ENCODE measurements at regions not wholly inside any gene's neighbourhood (a gene's known extent, or its start where the extent isn't known, plus 50 kb on each side); places are given as distances from the start of the nearest gene placed in this dataset.

GRCh38 chr2:105617631-105618350 is 126.9 kb upstream of the NCK2 start:
- no peak for DNase-seq

GRCh38 chr2:105615305-105615704 is 129.4 kb upstream of the NCK2 start:
- no peak for DNase-seq

DNA sequence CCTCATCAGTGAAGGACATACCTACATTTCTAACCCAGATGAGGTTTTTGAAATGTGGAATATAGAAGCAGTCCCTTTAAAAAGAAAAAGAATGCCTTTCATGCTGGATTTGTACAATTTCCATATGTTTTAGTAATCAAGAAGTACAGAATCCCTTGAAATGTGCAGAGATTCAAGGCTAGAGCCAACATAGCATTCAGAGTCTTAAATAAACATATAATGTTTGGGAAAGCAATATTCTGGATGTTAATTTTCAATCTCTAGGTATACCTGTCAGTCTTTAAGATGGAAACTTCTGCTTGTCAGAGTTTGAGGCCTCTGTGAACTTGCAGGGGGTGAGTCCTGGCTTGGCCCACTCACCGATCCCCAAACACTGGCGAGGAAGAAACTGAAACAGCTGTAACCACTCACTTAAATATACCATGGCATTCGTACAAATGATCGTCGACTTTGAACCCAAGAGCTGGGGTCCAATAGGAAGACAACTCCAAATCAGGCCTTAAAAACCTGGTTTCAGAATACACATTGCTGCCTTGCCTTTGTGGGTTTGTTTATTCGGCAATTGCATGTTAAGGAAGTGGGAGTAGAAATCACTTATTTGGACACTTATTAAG is 132.8 kb upstream of the NCK2 start:
- no peak for DNase-seq

DNA sequence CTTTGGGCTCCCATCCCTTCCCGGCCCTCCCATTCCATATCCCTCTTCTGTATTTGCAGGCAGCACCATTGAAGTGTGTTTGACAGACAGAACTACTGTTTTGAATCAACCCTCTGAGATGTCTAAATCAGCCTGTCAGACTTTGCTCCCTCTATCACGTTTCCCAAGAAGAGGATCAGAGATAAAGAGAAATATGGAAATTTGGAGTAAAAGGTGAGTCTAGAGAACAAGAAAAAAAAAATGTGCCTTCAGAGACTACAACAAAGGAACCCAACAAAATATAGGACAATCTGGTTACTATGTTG is 133.4 kb upstream of the NCK2 start:
- DNase-seq, result no peak

DNA sequence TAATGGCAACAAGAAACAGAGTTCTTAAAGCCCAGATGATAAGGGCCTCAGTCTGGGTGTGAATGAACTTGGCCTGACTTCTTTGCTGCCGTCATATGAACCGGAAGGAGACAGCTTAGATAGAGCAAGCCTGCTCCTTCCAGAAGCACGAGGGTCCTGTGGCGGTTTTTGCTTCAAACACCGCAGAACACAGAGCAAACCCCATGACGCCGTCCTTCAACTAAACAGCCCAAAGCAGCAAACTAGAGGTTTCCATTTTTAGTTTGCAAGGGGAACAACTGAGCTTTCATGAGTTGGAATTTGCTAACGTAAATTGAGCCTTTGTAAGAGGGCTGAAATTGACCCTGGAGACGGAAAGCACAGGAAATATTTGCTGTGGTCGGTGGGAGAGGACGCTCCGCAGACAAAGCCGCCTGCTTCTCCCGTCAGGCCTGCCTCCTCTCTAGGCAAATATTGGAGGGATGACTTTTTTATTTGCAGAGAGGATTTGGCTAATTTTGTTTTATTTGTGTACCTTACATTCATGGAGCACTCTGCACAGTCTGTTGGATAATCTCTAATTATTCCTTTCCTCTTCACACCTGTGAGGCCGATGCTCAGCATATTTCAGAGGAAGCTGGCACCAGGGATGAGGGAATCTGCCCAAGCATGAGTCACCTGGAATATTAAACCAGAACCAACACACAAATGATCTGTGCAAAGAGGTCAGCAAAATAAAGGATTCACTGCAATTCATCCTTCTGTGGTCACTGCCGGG is 134.0 kb upstream of the NCK2 start:
- no peak for DNase-seq

DNA sequence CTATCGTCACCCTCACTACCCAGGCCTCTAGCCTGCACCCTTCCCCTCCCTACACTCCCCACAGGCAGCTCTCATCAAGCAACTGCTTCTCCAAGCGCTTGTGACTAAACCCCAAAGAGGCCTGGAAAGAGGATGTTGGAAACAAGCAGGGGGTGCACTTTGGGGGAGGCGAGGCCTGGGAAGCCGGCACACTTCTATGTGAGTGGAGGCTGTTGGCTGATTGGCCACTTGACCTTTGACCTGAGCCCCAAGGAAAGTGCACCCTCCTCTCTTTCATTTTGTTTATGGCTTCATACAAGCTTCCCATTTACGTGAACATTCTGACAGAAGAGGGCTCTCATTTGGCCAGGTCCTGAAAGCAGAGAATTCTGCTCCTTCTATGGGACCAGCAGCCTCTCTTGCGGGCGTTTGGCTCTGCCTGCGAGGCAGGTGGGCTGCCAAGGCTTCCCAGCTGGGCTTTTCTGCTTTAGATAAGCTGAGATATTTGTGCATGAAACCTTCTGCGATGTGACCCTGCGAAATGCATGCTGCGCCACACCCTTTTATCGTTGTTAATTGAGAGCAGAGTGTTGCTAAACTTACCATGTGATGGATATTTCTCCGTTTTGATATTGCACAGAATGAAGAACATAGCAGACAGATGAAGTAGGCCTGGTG is 134.8 kb upstream of the NCK2 start:
- DNase-seq, result no peak

- no peak for DNase-seq
Measured at GRCh38 chr2:105607920-105608504, 136.7 kb upstream of the NCK2 start.

DNA sequence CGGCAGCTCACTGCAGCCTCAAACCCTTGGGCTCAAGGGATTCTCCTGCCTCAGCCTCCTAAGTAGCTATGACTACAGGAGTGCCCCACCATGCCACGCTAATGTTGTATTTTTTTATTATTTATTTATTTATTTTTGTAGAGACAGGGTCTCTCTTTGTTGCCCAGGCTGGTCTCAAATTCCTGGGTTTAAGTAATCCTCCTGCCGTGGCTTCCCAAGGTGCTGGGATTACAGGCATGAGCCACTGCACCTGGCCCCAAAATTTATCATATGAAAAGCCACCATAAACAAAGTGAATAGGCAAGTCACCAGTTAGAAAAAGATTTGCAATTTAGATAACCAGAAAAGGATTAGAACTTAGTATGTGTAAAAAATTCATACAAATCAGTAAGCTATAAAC is 138.6 kb upstream of the NCK2 start:
- DNase-seq, result no peak

- DNase-seq, result no peak
Measured at GRCh38 chr2:105604938-105605337, 139.8 kb upstream of the NCK2 start.

DNA sequence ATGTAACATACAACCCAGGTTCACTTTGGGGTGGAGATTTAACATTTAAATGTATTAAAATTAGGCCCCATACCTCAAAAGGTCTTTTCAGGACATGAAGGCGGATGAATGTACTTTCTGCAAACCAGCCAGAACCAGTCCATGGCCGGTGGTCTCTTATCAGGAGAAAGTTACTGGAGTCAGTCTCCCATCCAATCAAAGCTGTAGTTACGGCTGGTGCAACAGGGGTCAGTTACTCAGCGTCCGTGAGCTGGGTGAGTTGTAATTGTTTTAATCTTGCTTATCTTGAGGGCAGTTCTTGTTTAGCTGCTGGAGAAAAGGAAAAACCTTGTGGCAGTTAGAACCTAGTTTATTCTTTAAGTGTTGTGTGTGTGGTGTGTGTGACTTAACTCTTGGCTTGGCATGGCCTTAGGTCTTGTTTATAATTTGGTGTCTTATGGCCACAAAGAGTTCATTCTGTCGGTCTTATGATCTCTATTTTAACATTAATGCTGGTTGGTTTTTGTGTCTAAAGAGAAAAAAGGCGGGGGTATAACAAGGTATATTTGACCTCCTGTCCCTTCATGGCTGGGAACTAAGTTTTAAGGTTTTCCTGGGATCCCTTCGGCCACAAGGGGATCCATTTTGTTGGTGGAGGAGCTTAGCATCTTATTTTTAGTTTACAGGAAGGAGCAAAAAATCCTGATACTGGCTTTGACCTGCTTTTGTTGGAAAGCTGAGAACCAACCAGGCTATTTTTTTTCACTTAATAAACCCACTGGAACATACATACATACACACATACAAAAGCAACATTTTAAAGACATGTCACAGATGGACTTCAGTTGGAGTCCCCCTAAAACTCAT is 143.5 kb upstream of the NCK2 start:
- no peak for DNase-seq

DNA sequence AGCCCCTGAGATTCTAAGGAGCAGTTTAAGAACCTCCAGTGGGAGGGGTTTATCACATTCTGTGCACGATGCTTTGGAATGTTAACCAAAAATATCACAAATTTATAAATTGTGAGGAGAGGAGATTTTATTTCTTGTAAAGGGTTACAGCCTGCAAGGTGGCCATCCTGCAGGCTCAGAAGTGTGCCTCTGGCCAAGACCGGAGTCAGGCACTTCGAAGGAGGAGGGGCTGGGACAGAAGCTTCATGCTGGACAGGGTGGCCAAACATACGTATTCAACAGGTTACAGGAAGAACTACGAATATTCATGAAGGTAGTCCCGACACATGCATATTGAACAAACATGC is 144.1 kb upstream of the NCK2 start:
- no peak for DNase-seq

DNA sequence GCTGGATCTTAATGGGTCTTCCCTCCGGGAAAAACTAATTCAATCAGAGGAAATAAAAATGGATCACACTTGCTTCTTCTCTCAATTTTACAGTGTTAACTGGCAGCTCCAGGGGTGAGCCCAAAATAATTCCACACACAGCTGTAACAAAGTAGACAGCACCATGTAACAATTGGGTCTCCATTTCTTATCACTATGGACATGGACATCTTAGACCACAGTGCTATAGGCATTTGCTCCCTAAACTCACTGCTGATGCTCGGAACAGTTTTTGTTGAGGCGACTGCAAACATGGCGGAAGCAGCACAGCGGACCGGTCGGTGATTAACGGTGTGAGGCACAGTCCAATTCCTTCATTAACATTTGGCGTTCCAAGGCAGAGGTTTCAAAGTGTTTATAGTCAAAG is 144.7 kb upstream of the NCK2 start:
- no peak for DNase-seq

GRCh38 chr2:105598829-105599698 is 145.6 kb upstream of the NCK2 start:
- DNase-seq, result no peak

GRCh38 chr2:105597806-105598803 is 146.6 kb upstream of the NCK2 start:
- no peak for DNase-seq

DNA sequence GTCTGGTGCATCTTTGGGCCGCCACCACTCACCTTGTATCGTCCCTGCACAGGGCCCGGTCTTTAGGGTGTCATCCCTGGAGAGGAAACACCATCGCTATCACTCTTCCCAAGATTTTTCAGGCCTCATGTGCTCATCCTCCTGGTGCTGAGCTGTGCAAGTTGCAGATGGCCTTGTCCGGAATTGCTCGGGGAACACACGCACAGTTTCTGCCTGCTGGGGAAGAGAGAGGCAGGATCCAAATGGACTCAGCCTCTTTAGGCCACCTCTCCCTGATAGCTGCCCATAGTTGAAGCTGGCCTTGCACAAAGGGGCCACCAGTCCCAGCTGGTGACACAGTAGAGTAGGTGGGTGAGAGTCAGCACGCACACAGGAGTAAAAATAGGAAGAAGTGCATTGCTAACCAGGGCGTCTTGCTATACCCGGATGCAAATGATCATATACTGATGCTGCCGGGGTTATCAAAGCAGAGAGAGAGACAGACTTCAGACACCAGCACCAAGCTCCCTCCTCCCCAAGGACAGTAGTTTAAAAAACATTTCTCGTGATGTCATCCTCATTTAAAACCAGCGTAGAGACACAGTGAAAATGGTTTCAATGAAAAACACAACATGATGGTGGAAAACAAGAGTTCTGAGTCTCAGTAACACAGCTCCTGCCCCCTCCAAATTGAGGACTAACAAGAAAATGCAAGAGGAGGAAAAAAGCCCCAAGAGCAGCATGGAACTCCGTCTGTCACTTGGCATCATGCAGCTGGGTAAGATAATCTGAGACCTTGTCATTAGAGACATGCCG is 147.5 kb upstream of the NCK2 start:
- no peak for DNase-seq

GRCh38 chr2:105596411-105596921 is 148.2 kb upstream of the NCK2 start:
- no peak for DNase-seq

- no peak for DNase-seq
Measured at GRCh38 chr2:105595536-105595935, 149.2 kb upstream of the NCK2 start.

DNA sequence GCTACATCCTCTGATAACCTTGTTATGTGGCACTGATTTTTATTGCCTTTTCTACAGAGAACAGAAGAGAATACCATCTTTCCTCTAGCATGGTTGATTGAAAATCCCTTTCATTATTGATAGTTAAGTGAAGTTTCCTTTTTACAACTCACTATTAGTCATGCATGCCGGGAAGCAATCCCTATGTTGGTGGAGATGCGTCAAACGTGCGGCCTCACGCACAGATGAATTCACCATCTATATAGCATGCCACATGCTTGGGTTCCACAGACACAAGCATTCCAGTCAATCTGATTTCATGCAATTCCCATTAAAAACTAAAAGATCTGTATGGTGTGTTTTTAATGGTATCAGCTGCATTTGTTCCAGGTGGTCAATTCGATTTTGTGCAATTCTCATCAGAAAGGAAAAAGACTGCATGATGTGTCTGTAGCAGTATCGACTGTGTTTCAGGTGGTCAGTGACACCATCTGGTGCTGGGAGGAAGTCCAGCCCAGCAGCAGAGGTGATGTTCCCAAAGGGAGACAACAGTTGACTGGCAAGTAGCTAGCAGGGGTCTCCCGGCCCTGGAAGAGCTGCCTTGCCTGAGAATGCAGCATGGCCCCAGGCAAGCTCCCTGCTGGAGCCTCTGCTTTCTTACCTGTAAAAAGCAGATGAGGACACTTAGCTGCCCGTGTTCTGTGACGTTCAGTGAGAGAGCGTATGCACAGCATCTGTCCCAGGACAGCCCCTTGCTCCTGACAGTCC is 151.3 kb upstream of the NCK2 start:
- no peak for DNase-seq

Measured in GF-D8 (cell line).